ENCODE measurements at regions not wholly inside any gene's neighbourhood (a gene's known extent, or its start where the extent isn't known, plus 50 kb on each side); places are given as distances from the start of the nearest gene placed in this dataset.

DNA sequence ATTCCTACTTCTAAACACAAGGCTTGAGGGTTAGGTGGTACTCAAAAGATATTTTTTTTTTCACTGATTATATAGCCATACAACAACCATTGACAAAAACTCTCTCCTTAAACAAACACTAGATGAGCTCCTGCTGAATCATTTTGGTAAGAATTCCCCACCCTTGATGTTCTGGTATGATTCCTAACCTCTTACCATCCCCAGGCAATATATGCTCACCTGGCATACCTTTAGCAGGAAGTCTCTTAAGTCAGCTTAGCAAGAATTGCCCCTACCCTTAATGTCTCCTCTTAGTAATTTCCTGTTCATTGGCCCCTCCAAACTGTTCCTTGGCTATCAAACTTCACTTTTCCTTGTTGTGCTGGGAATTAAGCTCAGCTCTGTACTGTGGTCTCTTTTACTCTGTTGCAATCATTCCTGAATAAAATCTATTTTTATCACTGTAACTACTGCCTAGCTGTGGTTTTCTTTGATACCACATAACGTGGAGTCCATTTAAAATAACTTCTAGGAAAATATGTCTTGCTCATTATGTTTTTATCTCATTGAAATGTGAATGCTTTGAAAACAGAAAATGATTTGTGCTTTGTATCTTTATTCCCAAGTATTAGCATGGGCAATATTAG lies 712.6 kb downstream of the SLC16A7 start:
- Histone ChIP-seq H3K27ac (ENCODE audit: low read depth, low read length) (no peak overlapping the region), H3K36me3 (ENCODE audit: control insufficient read depth, insufficient read depth, low read length) (no peaks in the 10 kb centered on the region), H3K4me1 (ENCODE audit: control insufficient read depth, insufficient read depth, low read length) (no peaks in the 10 kb centered on the region), H3K27me3 (ENCODE audit: control insufficient read depth, insufficient read depth, low read length) (no peaks in the 10 kb centered on the region), H3K9me3 (ENCODE audit: control insufficient read depth, insufficient read depth, low read length) (no peaks in the 10 kb centered on the region), H3K4me3 (ENCODE audit: low read depth, low read length) (no peak overlapping the region)
- no peak for DNase-seq (ENCODE audit: low read depth in 4 of 6, low spot score in 6 of 6)
- WGBS (ENCODE audit: insufficient coverage), result no CpG with 5 or more reads among the region's 1 CpG

DNA sequence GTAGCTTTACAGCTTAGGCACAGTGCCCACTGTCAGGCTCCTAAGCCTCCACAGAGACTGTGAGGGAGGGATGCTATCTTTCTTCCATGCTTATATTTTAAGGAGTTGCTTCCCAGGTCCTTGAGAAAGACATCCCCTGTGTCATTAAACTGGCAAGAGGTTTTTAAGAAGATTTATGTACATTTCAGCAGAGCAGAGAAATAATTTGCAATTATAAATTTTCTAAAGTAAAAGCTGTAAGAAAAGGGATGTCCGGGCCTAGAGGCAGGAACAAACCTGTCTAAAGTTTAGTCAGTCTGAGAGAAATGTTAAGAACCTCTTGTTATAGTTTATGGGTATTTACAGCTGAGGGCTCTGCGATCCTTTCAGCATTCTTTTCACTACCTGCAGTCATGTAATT lies 716.1 kb downstream of the SLC16A7 start:
- Histone ChIP-seq H3K27ac (ENCODE audit: low read depth, low read length) (no peak overlapping the region), H3K27me3 (ENCODE audit: control insufficient read depth, insufficient read depth, low read length) (no peaks in the 10 kb centered on the region), H3K9me3 (ENCODE audit: control insufficient read depth, insufficient read depth, low read length) (no peaks in the 10 kb centered on the region), H3K4me1 (ENCODE audit: control insufficient read depth, insufficient read depth, low read length) (no peaks in the 10 kb centered on the region), H3K4me3 (ENCODE audit: low read depth, low read length) (no peak overlapping the region), H3K36me3 (ENCODE audit: control insufficient read depth, insufficient read depth, low read length) (no peaks in the 10 kb centered on the region)
- no peak for DNase-seq (ENCODE audit: low read depth in 4 of 6, low spot score in 6 of 6)
- WGBS (ENCODE audit: insufficient coverage), result 80% methylated on average over 1 of the region's 2 CpGs

DNA sequence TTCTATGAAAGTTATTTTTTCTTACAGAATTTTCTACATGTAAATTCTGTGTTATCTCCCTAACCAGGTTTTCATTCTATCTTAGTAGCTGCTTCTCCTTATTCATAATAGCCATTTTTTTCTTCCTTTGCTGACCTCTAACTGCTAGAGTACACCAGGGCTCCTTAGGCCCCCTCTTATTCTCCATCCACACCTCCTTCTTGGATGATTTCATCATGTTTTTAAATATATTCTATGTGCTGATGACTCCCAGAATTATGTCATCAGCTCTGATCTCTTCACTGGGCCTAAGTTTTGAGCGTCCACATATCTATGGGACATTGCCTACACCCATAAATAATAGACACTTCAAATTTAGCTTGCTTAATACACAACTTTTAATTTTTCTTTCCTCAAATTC lies 721.5 kb downstream of the SLC16A7 start:
- 100% methylated on average over 1 of the region's 1 CpG for WGBS (ENCODE audit: insufficient coverage)
- Histone ChIP-seq H3K27me3 (ENCODE audit: control insufficient read depth, insufficient read depth, low read length) (no peaks in the 10 kb centered on the region), H3K4me1 (ENCODE audit: control insufficient read depth, insufficient read depth, low read length) (no peaks in the 10 kb centered on the region), H3K4me3 (ENCODE audit: low read depth, low read length) (no peak overlapping the region), H3K27ac (ENCODE audit: low read depth, low read length) (no peak overlapping the region), H3K9me3 (ENCODE audit: control insufficient read depth, insufficient read depth, low read length) (no peaks in the 10 kb centered on the region), H3K36me3 (ENCODE audit: control insufficient read depth, insufficient read depth, low read length) (no peaks in the 10 kb centered on the region)
- no peak for DNase-seq (ENCODE audit: low read depth in 4 of 6, low spot score in 6 of 6)

DNA sequence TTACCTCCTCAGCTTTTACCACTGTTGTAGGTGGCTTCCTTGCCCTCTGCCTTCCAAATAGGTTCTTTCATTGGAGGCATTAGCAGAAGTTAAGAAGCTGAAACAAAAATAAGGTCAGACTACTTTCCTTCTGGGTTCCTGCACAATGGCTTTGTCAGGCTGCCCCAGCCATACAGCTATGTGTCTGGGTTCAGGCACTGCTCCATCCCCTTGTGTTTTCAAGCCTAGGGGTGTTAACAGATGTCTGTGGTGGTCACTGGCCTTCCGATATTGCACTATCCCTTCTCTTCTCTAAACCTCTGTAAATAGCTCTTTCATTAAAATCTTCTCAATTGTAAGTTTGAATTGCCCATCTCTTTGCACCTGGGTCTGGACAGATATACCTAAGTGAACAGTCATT lies 728.9 kb downstream of the SLC16A7 start:
- no peak overlapping the region for H3K27ac ChIP-seq (ENCODE audit: low read depth, low read length)
- H3K9me3 ChIP-seq (ENCODE audit: control insufficient read depth, insufficient read depth, low read length), result no peaks in the 10 kb centered on the region
- no peaks in the 10 kb centered on the region for H3K36me3 ChIP-seq (ENCODE audit: control insufficient read depth, insufficient read depth, low read length)
- H3K4me1 ChIP-seq (ENCODE audit: control insufficient read depth, insufficient read depth, low read length), result no peaks in the 10 kb centered on the region
- H3K27me3 ChIP-seq (ENCODE audit: control insufficient read depth, insufficient read depth, low read length), result no peaks in the 10 kb centered on the region
- DNase-seq (ENCODE audit: low read depth in 4 of 6, low spot score in 6 of 6), result no peak
- no CpG with 5 or more reads among the region's 1 CpG for WGBS (ENCODE audit: insufficient coverage)
- no peak overlapping the region for H3K4me3 ChIP-seq (ENCODE audit: low read depth, low read length)

DNA sequence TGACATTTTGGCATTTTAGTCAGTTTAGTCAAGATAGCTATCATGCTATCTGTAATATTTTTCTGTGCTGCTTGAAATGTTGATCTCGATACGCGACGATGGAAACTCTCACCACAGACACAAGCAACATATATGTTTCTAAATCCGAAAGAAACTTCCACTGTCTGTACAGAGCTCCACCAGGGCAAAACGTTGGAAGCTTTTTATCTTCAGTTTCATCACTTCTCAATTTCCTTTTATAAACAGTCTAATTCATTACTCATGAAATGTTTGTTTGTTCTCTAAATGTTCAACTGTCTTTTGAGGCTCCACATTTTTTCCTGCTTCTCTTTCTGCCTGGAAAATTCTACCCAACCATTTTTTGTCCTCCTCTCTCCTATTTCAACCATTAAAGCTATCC lies 737.6 kb downstream of the SLC16A7 start:
- 87% methylated on average over 3 of the region's 6 CpGs for WGBS (ENCODE audit: insufficient coverage)
- no peak overlapping the region for H3K4me3 ChIP-seq (ENCODE audit: low read depth, low read length)
- no peaks in the 10 kb centered on the region for H3K36me3 ChIP-seq (ENCODE audit: control insufficient read depth, insufficient read depth, low read length)
- DNase-seq (ENCODE audit: low read depth in 4 of 6, low spot score in 6 of 6), result no peak
- no peak overlapping the region for H3K27ac ChIP-seq (ENCODE audit: low read depth, low read length)
- no peaks in the 10 kb centered on the region for H3K4me1 ChIP-seq (ENCODE audit: control insufficient read depth, insufficient read depth, low read length)
- no peaks in the 10 kb centered on the region for H3K27me3 ChIP-seq (ENCODE audit: control insufficient read depth, insufficient read depth, low read length)
- H3K9me3 ChIP-seq (ENCODE audit: control insufficient read depth, insufficient read depth, low read length), result no peaks in the 10 kb centered on the region

DNA sequence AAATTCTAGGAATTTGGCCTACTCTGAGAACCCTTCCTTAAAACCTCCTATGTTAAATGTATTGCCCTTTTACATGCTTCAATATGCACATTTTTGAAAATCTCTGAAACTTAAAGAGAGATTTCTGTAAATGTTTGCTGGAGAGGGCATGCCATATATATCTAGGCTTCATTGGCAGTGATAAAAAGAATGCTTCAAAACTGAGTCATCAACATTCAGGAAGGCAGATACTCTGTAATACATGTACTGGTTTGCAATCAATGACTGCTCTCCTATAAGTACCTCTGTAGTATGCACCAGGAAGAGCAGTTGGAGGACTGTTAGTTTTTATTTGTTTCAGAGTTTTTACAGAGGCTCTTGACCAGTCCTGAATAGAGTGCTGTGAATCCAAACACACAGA lies 739.9 kb downstream of the SLC16A7 start:
- DNase-seq (ENCODE audit: low read depth in 4 of 6, low spot score in 6 of 6), result no peak
- H3K4me3 ChIP-seq (ENCODE audit: low read depth, low read length), result no peak overlapping the region
- no peaks in the 10 kb centered on the region for H3K4me1 ChIP-seq (ENCODE audit: control insufficient read depth, insufficient read depth, low read length)
- no peaks in the 10 kb centered on the region for H3K9me3 ChIP-seq (ENCODE audit: control insufficient read depth, insufficient read depth, low read length)
- no peak overlapping the region for H3K27ac ChIP-seq (ENCODE audit: low read depth, low read length)
- H3K36me3 ChIP-seq (ENCODE audit: control insufficient read depth, insufficient read depth, low read length), result no peaks in the 10 kb centered on the region
- no peaks in the 10 kb centered on the region for H3K27me3 ChIP-seq (ENCODE audit: control insufficient read depth, insufficient read depth, low read length)

DNA sequence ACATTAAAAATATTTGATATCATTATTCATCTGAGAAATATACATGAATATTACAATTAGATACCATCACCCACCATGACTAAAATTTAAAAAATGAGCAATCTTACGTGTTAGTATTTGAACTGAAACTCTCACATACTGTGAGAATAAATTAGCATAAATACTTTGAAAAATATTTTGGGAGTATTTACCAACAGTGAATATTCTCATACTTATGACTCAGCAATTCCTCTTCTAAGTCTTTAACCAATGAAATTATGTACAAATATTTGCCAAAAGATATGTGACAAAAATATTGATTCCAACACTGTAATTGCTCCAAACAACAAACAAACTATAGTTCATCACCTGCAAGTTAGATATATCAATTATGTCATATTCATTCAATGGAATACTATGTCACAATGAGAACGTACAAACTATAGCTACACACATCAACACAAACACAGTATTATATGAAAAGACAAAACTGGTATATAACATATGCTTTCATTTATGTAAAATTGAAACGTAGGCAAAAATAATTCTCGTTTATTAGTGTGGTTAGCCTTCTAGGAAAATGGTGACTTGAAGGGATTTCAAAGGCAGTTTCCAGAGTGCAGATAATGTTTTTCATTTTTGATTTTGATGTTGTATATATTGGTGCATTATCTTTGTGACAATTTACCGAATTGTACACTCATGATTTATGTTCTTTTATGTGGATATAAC lies 742.2 kb downstream of the SLC16A7 start:
- Histone ChIP-seq H3K27me3 (ENCODE audit: control insufficient read depth, insufficient read depth, low read length) (no peaks in the 10 kb centered on the region), H3K36me3 (ENCODE audit: control insufficient read depth, insufficient read depth, low read length) (no peaks in the 10 kb centered on the region), H3K4me1 (ENCODE audit: control insufficient read depth, insufficient read depth, low read length) (no peaks in the 10 kb centered on the region), H3K9me3 (ENCODE audit: control insufficient read depth, insufficient read depth, low read length) (no peaks in the 10 kb centered on the region), H3K27ac (ENCODE audit: low read depth, low read length) (no peak overlapping the region), H3K4me3 (ENCODE audit: low read depth, low read length) (no peak overlapping the region)
- no peak for DNase-seq (ENCODE audit: low read depth in 4 of 6, low spot score in 6 of 6)
- WGBS (ENCODE audit: insufficient coverage), result no CpG with 5 or more reads among the region's 5 CpGs

DNA sequence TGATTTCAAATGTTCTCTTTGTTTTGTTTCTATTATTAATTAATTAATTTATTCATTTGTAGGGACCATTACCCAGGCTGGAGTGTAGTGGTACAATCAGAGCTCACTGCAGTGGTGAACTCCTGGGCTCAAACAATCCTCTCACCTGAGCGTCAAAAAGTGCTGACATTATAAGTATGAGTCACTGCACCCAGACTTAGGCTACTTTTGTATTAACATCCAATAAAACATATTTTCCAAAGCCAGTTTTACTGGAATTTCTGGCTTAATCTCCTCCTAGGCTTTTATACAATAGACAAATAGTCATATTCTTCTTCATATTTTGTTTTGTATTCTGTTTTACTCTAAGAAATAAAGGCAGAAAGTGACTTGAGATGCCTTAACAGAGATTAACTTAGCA lies 749.6 kb downstream of the SLC16A7 start:
- Histone ChIP-seq H3K27ac (ENCODE audit: low read depth, low read length) (no peak overlapping the region), H3K4me3 (ENCODE audit: low read depth, low read length) (no peak overlapping the region), H3K36me3 (ENCODE audit: control insufficient read depth, insufficient read depth, low read length) (no peaks in the 10 kb centered on the region), H3K27me3 (ENCODE audit: control insufficient read depth, insufficient read depth, low read length) (no peaks in the 10 kb centered on the region), H3K4me1 (ENCODE audit: control insufficient read depth, insufficient read depth, low read length) (no peaks in the 10 kb centered on the region), H3K9me3 (ENCODE audit: control insufficient read depth, insufficient read depth, low read length) (no peaks in the 10 kb centered on the region)
- WGBS (ENCODE audit: insufficient coverage), result 100% methylated on average over 1 of the region's 1 CpG
- no peak for DNase-seq (ENCODE audit: low read depth in 4 of 6, low spot score in 6 of 6)

DNA sequence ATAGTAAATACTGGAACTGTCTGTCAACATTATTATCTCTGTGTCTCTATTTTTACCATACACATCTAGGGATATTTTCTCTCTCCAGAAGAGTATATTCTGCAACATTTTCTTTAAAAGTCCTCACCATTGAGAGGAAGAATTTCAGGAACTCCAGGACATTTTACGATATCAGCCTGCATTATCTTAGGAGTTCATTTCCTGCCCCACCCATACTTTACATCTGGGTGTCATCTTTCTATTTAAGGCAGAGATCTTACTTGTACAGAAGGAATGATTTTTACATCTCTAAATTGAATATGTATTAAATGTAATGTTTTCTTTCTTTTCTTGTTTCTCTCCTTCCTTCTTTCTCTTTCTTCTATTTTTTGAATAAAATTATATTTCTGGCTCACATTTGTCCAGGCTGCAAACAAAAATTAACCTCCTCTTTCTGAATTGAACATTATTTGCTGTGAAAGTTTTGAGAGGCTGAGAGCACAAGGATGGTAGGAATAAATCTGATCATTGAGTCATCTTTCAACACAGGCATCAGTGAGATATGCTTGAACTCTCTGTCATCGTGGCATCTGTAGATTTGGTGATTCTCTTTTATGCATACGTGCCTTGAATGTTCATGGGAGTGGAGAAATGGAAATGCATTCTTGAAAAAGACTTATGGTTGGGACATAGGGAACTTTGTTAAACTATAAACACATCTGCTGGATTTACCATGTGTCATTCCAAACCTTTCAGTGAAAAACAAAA lies 753.6 kb downstream of the SLC16A7 start:
- no peaks in the 10 kb centered on the region for H3K36me3 ChIP-seq (ENCODE audit: control insufficient read depth, insufficient read depth, low read length)
- H3K27me3 ChIP-seq (ENCODE audit: control insufficient read depth, insufficient read depth, low read length), result no peaks in the 10 kb centered on the region
- no CpG with 5 or more reads among the region's 3 CpGs for whole genome bisulfite sequencing (ENCODE audit: insufficient coverage)
- H3K27ac ChIP-seq (ENCODE audit: low read depth, low read length), result no peak overlapping the region
- peaks cover 1% of the 10 kb centered on the region for H3K9me3 ChIP-seq (ENCODE audit: control insufficient read depth, insufficient read depth, low read length)
- H3K4me3 ChIP-seq (ENCODE audit: low read depth, low read length), result no peak overlapping the region
- H3K4me1 ChIP-seq (ENCODE audit: control insufficient read depth, insufficient read depth, low read length), result no peaks in the 10 kb centered on the region
- DNase-seq (ENCODE audit: low read depth in 4 of 6, low spot score in 6 of 6), result no peak

DNA sequence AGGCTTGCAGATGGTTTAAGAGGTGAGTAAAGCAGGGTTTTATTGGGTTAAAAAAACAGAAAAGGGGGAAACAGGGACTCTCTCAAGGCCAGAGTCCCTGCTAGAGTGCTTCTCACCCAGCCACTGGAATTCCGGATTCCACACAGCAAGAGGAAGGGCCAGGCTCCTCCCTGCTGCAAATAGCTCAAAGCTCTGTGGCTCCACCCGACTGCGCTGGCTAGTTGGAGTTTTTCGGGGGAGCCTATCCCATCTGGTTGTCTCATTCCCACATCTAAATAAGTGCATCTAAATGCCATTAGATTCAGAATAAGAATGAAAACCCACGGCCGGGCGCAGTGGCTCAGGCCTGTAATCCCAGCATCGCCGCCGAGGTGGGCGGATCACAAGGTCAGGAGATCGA lies 791.5 kb downstream of the SLC16A7 start:
- H3K27me3 ChIP-seq (ENCODE audit: control insufficient read depth, insufficient read depth, low read length), result no peaks in the 10 kb centered on the region
- DNase-seq (ENCODE audit: low read depth in 4 of 6, low spot score in 6 of 6), result no peak
- WGBS (ENCODE audit: insufficient coverage), result 98% methylated on average over 7 of the region's 12 CpGs
- H3K27ac ChIP-seq (ENCODE audit: low read depth, low read length), result no peak overlapping the region
- no peak overlapping the region for H3K4me3 ChIP-seq (ENCODE audit: low read depth, low read length)
- H3K36me3 ChIP-seq (ENCODE audit: control insufficient read depth, insufficient read depth, low read length), result no peaks in the 10 kb centered on the region
- H3K4me1 ChIP-seq (ENCODE audit: control insufficient read depth, insufficient read depth, low read length), result no peaks in the 10 kb centered on the region
- H3K9me3 ChIP-seq (ENCODE audit: control insufficient read depth, insufficient read depth, low read length), result peaks cover 2% of the 10 kb centered on the region
